GM21515 (cell line): ENCODE measurements at regions not wholly inside any gene's neighbourhood (a gene's known extent, or its start where the extent isn't known, plus 50 kb on each side); places are given as distances from the start of the nearest gene placed in this dataset.
"Not testable (repeated sequence)": the region's sequence is repeated elsewhere in the genome, so short reads cannot be mapped to it uniquely, and the experiment has no call there.

Experiments used
- ATAC-seq: cut with Tn5 transposase; IDR thresholded peaks from one replicate; pipeline ENCODE4 v1.9.1; 2021; ENCODE audit not compliant: unreplicated experiment

- ATAC-seq, result no peak
These were observed 118.7 kb upstream of the CDH5 start for GRCh38 chr16:66247516-66248481.

DNA sequence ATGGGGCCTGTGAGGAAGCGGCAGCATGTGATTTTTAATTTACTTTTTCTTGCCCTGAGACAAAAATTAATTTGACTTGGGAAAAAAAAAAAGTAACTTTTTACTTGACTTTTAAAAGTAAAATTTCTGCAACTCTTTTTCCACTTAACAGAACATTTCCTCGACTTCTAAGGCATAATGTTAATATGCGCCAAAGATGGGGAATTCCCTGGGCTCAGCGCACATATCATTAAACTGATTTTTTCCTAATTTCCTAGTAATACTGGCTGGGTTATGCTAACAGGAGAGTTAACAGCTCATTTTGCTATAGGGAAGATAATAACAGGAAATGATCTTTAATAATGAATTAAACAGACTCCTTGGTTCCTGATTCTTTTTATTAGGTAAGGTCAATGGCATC is 120.6 kb upstream of the CDH5 start:
- ATAC-seq, result no peak

- ATAC-seq, result no peak
These were observed 121.4 kb upstream of the CDH5 start for GRCh38 chr16:66245072-66245471.

GRCh38 chr16:66242672-66243071 is 123.8 kb upstream of the CDH5 start:
- ATAC-seq, result no peak

DNA sequence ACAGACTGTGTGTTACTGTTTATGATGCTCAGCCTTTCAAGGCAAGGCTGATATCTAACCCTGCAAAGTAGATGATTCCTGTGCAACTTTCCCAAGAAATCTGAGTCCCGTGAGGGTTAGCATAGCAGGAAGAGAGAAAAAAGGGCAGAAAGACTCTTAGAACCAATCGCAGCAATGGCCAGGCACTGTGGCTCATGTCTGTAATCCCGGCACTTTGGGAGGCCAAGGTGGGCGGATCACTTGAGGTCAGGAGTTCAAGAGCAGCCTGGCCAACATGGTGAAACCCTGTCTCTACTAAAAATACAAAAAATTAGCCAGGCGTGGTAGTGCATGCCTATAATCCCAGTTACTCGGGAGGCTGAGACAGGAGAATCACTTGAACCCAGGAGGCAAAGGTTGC is 124.3 kb upstream of the CDH5 start:
- not testable (repeated sequence) for ATAC-seq

DNA sequence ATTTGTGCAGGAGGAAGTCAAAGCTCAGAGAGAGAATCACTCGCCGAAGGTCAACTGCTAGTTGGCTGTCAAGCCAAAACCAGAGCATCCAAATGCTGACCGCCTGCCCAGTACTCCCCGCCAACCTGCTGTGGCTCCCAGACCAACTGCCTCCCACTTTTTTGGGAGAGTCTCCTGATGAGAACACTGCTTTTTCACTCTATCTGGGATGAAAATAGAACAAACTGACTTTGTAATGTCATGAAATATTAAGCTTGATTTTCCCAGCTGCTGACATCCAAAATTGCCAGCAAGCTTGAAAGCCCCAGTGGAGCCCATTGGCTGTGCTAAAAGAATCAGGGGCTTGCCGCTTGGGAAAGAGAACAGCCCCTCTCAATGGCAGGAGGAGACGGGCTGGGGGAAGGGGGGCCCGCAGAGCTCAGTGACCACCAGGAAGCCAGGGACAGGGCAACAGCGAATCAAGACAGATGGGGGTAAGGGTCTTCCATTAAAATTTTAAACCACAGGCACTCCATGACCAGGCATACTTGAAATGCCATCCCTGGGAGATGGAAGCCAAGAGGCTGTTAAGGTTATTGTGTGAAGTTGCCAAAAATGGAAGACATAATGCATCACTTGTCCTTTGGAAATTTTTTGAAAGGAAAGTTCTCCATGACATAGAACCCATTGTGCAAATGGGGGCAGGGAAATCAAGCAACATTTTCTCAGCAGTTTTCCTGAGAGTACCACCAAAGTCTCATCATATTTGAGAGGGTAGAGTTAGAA is 125.7 kb upstream of the CDH5 start:
- ATAC-seq, result no peak

GRCh38 chr16:66240088-66240487 is 126.4 kb upstream of the CDH5 start:
- ATAC-seq, result no peak

GRCh38 chr16:66238696-66239095 is 127.8 kb upstream of the CDH5 start:
- ATAC-seq, result no peak

DNA sequence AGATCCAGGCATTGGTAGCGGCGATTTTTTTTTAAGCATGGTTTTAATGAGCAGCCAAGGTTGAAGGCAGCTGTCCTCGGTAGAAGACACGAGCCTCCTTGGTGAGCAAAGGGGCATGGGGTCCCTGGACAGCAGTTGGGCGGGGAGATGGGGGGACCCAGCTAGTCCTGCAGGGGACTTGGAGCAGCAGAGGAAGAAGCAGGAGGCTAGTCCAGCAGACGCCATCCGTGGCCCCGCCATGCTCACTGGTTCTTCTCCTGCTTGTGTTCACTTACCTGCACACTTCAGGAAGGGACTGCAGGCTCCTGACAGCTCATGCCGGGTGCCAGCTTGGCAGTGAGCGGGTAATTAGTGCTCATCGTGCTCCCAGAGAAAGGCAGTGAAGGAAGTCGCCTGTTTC is 130.2 kb upstream of the CDH5 start:
- no peak for ATAC-seq

DNA sequence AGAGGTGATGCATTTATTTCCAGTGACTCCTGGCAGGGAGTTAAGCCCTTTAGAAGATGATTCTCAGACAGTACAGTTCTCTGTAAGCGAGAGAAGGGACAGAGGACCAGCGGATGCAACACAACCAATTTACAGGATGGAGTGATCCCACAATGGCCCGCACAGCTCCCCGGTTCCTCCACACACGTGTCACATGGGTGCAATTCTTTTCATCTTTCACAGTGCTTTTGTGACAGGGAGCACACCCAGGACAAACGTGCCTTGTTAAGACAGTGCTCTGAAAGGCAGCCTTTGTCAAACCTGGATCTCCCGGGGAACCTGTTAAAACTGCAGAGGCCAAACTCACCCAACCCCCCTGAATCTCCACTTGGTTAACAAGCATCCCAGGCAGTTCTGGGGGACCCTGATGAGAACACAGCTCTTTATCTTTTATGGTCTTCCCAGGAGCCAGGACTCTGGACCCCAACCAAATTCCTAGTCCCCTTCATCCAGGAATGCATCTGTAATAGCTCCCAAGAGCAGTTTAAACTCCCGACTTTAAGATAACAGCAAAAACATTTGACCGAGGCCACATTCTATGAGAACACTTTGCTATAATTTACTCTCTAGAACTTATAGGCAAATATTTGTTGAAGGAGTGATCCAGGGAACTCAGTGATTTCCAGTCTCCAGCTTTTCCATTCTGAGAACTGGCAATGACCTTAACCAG is 134.9 kb upstream of the CDH5 start:
- no peak for ATAC-seq

GRCh38 chr16:66229651-66230050 is 136.8 kb upstream of the CDH5 start:
- ATAC-seq, result no peak

DNA sequence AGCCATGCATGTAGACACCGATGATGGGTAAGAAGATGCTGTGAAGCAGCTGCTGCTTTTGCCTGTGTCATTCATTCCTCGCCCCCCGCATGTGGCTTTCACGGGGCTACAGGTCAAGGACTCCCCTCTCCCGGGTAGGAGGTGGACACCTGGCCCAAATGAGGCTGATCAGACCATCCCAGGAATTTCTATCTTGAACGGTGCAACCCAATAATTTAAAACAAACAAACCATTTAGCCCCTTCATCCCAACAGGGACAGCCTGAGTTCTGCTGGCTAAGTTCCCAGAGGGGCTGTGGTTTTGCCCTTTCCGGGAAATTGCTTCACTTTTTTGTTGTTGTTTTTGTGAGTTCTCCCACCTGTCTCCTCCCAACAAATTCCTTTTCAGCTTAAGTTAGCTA is 137.7 kb upstream of the CDH5 start:
- no peak for ATAC-seq

GRCh38 chr16:66227766-66228530 is 138.5 kb upstream of the CDH5 start:
- no peak for ATAC-seq

DNA sequence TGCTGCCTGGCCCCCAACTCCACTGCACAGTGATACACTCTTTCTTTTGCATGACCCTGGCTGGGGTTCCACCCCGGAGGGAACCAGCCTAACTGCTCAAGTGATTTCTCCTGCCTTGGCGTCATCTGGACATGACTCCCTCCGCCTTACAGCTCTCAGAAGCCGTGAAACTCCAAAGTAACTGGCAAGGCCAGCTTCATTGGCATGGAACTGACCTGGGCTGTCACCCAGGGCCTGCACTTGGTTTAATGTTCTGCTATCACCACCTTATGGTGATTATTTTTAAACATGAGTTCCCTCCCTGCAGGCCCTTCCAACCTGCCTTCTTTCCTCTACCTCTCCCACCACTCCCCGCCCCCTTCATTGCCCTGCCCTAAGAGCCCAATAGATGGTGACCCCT is 139.7 kb upstream of the CDH5 start:
- ATAC-seq, result no peak

- no peak for ATAC-seq
These were observed 140.8 kb upstream of the CDH5 start for GRCh38 chr16:66225696-66226095.

DNA sequence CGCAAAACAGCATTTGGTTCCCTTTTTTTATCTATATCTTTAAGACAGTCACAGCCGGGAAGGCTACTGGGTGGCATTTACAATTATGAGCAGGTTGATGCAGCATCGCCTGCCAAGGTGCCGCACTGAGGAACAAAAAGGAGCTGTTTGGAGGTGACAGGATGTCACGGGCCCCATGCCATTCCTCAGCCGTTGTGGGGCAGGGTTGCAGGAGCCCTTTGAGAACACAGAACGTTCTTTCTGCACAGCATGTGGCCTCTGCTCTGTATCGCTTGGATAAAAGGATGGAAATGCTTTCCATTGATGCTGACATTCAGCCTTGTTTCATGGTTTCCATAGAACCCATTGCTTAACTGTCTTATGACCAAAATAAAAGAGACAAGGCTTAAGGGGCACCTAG is 141.9 kb upstream of the CDH5 start:
- no peak for ATAC-seq

- no peak for ATAC-seq
These were observed 142.3 kb upstream of the CDH5 start for GRCh38 chr16:66224186-66224585.

DNA sequence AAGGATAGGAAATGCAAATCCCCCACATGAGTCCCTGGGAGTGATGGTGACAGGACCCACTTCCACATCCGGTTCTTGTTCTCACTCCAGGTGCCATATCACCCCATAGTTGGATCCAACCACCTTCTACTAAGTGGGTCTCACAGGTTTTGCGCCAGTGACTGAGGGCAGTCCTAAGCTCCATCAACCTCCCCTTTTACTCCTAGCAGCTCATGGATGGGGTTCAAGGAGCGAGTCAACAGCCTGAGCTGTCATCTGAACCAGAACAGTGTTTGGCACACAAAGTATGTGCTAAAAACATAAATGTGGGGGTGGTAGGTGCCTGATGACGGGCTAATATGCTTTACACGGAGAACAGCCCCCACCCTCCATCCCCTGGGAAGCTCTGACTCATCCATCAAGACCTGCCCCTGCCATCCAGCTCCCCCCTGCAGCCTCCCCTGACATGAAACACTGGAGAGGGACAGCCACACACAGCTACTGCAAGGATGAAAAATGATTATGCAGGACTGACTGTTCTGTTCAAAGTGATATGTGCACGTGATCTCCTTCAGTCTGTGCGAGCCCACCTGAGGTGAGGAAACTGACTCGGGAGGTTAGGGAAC is 143.2 kb upstream of the CDH5 start:
- no peak for ATAC-seq

- no peak for ATAC-seq
These were observed 143.7 kb upstream of the CDH5 start for GRCh38 chr16:66222756-66223155.

- ATAC-seq, result no peak
These were observed 145.8 kb upstream of the CDH5 start for GRCh38 chr16:66220702-66221101.
